ENCODE measurements at regions not wholly inside any gene's neighbourhood (a gene's known extent, or its start where the extent isn't known, plus 50 kb on each side); places are given as distances from the start of the nearest gene placed in this dataset.

DNA sequence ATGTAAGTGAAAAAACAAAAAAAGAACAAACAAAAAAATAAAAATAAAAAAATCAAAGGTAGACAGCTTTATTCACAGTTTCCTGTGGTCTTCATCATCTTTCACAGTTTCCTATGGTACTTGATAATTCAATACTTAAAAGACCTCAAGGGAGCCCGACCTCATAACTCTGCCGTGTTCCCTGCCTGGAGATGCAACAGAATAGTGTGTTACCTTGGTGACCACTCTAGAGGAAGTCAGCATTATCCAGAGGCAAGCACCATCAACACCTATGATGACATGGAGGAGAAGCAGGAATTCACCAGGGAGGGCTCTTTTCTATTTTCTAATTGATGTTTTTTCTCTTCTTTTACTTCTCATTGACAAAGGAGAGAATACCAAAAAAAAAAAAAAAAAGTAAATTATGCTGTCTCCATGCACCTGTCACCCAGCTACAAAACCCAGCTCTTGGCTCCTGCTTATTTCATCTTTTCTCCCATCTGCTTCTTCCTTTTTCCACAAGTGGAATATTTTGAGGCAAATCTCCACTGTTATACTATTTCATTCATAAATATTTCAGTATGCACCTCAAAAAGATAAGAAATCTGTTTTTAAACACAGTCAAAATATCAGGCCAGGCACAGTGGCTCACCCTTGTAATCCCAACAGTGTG is 95.8 kb upstream of the STXBP5 start:
- DNase-seq = no peak
- H3K4me3 ChIP-seq = no peak overlapping the region
- no peaks in the 10 kb centered on the region for H3K36me3 ChIP-seq
- WGBS (ENCODE audit: insufficient coverage, low coverage, low lambda C conversion rate, missing lambda C conversion rate) = 71% methylated on average over 2 of the region's 2 CpGs
- no peak for ATAC-seq
- H3K9me3 ChIP-seq = no peaks in the 10 kb centered on the region
- intact Hi-C loops (cut with DNase I) = no loop called here
- no peak for TF ChIP-seq POLR2A (IDR thresholded peaks at IDR 0.05)
- TF ChIP-seq, protein P1, sequence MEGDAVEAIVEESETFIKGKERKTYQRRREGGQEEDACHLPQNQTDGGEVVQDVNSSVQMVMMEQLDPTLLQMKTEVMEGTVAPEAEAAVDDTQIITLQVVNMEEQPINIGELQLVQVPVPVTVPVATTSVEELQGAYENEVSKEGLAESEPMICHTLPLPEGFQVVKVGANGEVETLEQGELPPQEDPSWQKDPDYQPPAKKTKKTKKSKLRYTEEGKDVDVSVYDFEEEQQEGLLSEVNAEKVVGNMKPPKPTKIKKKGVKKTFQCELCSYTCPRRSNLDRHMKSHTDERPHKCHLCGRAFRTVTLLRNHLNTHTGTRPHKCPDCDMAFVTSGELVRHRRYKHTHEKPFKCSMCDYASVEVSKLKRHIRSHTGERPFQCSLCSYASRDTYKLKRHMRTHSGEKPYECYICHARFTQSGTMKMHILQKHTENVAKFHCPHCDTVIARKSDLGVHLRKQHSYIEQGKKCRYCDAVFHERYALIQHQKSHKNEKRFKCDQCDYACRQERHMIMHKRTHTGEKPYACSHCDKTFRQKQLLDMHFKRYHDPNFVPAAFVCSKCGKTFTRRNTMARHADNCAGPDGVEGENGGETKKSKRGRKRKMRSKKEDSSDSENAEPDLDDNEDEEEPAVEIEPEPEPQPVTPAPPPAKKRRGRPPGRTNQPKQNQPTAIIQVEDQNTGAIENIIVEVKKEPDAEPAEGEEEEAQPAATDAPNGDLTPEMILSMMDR (IDR thresholded peaks at IDR 0.05) = no peak
- no peaks in the 10 kb centered on the region for H3K27me3 ChIP-seq
- no peak overlapping the region for H3K27ac ChIP-seq
- H3K4me1 ChIP-seq = no peaks in the 10 kb centered on the region

DNA sequence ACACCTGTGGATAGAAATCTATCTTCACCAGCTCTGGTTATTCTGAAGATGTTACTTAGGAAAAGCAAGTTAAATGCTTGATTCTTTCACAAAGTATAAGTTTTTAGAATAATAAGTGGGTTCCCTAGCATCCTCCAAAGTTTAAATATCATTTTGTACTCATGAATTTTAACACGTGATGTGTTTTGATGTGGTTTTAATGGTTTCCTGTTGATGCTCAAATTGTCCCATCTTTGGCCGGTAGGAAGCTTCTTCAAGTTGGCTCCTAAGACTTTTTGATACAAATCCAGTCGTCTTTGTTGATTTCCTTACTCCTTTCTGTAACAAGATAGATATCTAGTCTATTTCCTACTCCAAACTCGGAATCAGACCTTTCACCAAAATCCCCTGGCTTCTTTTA is 94.5 kb upstream of the STXBP5 start:
- no peaks in the 10 kb centered on the region for H3K36me3 ChIP-seq
- H3K4me1 ChIP-seq = no peaks in the 10 kb centered on the region
- H3K27me3 ChIP-seq = no peaks in the 10 kb centered on the region
- TF ChIP-seq, protein P1 (IDR thresholded peaks at IDR 0.05) = no peak
- no peak for TF ChIP-seq POLR2A (IDR thresholded peaks at IDR 0.05)
- intact Hi-C loops (cut with DNase I) = no loop called here
- no peak overlapping the region for H3K4me3 ChIP-seq
- no peak for DNase-seq
- H3K27ac ChIP-seq = no peak overlapping the region
- no peak for ATAC-seq
- H3K9me3 ChIP-seq = no peaks in the 10 kb centered on the region
- 59% methylated on average over 4 of the region's 4 CpGs for WGBS (ENCODE audit: insufficient coverage, low coverage, low lambda C conversion rate, missing lambda C conversion rate)

DNA sequence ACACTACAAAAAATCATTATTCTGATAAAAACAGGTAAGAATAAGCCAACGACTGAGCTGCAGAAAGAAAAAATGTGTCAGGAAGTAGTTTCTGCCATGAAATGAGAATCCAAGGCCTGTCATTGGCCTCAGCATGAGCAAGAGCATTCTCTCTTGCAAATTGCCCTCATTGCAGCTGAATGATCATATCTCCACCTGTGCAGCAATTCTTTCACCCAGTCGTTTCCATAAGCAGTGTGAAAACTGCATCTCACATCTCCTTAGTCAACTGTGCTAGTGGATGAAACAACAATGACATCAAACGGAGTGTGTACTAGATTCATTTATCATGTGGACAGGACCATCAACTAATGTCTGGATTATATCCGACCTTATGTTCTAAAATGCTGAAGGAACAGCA is 88.2 kb upstream of the STXBP5 start:
- TF ChIP-seq, protein P1 (IDR thresholded peaks at IDR 0.05) = no peak
- no peak for TF ChIP-seq POLR2A (IDR thresholded peaks at IDR 0.05)
- 61% methylated on average over 3 of the region's 4 CpGs for WGBS (ENCODE audit: insufficient coverage, low coverage, low lambda C conversion rate, missing lambda C conversion rate)

DNA sequence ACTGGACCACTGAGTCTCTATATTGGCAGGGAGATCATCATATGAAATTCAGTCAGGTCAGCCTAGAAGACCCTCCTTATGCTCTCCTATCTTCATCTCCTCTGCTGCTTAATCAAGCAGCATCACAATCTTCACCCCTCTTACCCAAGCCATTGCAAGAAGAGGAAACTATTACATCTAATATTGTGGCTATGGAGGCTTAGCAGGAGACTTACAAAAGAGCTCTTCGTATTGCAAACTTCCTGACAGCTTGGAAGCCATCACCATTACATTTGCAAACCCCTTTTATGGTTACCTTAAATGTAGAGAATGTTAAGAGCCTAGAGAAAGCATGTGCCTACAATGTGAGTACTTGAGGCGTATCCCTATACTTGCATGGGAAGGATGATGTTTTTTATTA is 87.2 kb upstream of the STXBP5 start:
- intact Hi-C loops (cut with DNase I) = no loop called here
- H3K4me1 ChIP-seq = no peaks in the 10 kb centered on the region
- H3K27me3 ChIP-seq = no peaks in the 10 kb centered on the region
- DNase-seq (no peak), ATAC-seq (no peak)
- no peak overlapping the region for H3K27ac ChIP-seq
- no peaks in the 10 kb centered on the region for H3K9me3 ChIP-seq
- 54% methylated on average over 2 of the region's 2 CpGs for WGBS (ENCODE audit: insufficient coverage, low coverage, low lambda C conversion rate, missing lambda C conversion rate)
- H3K4me3 ChIP-seq = no peak overlapping the region
- TF ChIP-seq, protein P1 (IDR thresholded peaks at IDR 0.05) = no peak
- no peak for TF ChIP-seq POLR2A (IDR thresholded peaks at IDR 0.05)
- no peaks in the 10 kb centered on the region for H3K36me3 ChIP-seq

More for the DNA sequence above, 88.2 kb upstream of the STXBP5 start:
- DNase-seq (no peak), ATAC-seq (no peak)
- intact Hi-C loops (cut with DNase I) = no loop called here
- no peak overlapping the region for H3K27ac ChIP-seq
- H3K27me3 ChIP-seq = no peaks in the 10 kb centered on the region
- H3K4me3 ChIP-seq = no peak overlapping the region
- no peaks in the 10 kb centered on the region for H3K36me3 ChIP-seq
- no peaks in the 10 kb centered on the region for H3K4me1 ChIP-seq
- H3K9me3 ChIP-seq = no peaks in the 10 kb centered on the region

DNA sequence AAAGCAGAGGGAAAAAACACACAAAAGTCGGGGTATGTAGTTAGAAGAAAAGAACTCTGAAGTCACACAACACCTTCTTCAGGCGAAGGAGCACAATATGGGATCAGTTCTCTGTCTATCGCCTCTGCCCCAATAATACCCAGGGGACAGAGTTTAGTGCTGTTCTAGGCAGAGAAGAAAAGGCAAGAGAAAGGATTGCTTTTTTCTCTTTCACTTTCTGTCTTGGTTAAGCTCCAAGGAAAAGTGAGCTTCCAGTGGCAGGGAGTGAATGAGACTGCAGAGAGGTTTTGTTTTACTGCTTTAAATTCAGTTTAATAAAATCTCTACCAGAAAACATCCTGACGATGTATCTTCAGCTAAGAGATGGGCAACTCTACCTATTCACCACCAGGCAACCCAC is 86.6 kb upstream of the STXBP5 start:
- 57% methylated on average over 4 of the region's 4 CpGs for WGBS (ENCODE audit: insufficient coverage, low coverage, low lambda C conversion rate, missing lambda C conversion rate)
- no peak for DNase-seq
- TF ChIP-seq, protein P1 (IDR thresholded peaks at IDR 0.05) = no peak
- no peak for TF ChIP-seq POLR2A (IDR thresholded peaks at IDR 0.05)
- Histone ChIP-seq H3K27ac (no peak overlapping the region), H3K4me1 (no peaks in the 10 kb centered on the region), H3K27me3 (no peaks in the 10 kb centered on the region), H3K4me3 (no peak overlapping the region), H3K9me3 (no peaks in the 10 kb centered on the region), H3K36me3 (no peaks in the 10 kb centered on the region)
- intact Hi-C loops (cut with DNase I) = no loop called here
- no peak for ATAC-seq
